ENCODE measurements at regions not wholly inside any gene's neighbourhood (a gene's known extent, or its start where the extent isn't known, plus 50 kb on each side); places are given as distances from the start of the nearest gene placed in this dataset.
"Not testable (repeated sequence)": the region's sequence is repeated elsewhere in the genome, so short reads cannot be mapped to it uniquely, and the experiment has no call there.

DNA sequence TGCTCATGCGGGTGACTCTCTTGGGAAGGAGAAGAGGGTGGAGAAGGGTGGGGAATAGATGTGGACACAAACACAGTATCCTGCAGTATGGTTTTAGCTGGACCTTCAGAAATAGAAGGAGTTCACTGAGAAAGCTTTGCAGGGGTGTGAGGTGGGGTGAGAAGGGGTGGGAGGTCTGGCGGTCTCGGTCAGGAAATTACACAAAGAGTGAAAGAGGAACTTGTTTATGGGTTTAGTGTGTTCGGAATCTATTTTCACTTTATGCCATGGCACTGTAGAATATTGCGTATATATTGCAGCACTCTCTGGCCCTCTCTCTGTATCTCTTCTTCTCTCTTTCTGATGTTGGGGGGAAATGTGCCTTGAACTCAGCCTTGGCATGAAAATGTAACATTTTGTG is 148.2 kb upstream of the GOT2 start:
- Histone ChIP-seq H2AFZ (no peak overlapping the region), H3K79me2 (no peaks in the 10 kb centered on the region), H3K27ac (no peak overlapping the region), H3K9me2 (replicated peaks; ENCODE audit: insufficient read depth) (no peaks in the 10 kb centered on the region), H3K27me3 (no peaks in the 10 kb centered on the region), H3K4me3 (no peak overlapping the region), H4K20me1 (ENCODE audit: insufficient read depth, poor library complexity, severe bottlenecking) (no peaks in the 10 kb centered on the region), H3K4me1 (ENCODE audit: insufficient read depth) (no peaks in the 10 kb centered on the region), H3K9me3 (ENCODE audit: low read depth) (no peaks in the 10 kb centered on the region), H3K4me2 (no peak overlapping the region), H3K36me3 (replicated peaks; ENCODE audit: insufficient read depth, low read depth) (no peaks in the 10 kb centered on the region)
- no peak for DNase-seq (ENCODE audit: low spot score)
- TF ChIP-seq EZH2phosphoT487 (IDR thresholded peaks at IDR 0.05; ENCODE audit: low read depth, severe bottlenecking, unreplicated experiment) = no peak
- TF ChIP-seq, protein P1, sequence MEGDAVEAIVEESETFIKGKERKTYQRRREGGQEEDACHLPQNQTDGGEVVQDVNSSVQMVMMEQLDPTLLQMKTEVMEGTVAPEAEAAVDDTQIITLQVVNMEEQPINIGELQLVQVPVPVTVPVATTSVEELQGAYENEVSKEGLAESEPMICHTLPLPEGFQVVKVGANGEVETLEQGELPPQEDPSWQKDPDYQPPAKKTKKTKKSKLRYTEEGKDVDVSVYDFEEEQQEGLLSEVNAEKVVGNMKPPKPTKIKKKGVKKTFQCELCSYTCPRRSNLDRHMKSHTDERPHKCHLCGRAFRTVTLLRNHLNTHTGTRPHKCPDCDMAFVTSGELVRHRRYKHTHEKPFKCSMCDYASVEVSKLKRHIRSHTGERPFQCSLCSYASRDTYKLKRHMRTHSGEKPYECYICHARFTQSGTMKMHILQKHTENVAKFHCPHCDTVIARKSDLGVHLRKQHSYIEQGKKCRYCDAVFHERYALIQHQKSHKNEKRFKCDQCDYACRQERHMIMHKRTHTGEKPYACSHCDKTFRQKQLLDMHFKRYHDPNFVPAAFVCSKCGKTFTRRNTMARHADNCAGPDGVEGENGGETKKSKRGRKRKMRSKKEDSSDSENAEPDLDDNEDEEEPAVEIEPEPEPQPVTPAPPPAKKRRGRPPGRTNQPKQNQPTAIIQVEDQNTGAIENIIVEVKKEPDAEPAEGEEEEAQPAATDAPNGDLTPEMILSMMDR (IDR thresholded peaks at IDR 0.05; ENCODE audit: poor library complexity) = no peak
- TF ChIP-seq EZH2 (IDR thresholded peaks at IDR 0.05; ENCODE audit: borderline replicate concordance) = no peak
- WGBS (ENCODE audit: low lambda C conversion rate, missing lambda C conversion rate) = 96% methylated on average over 5 of the region's 5 CpGs

- not testable (repeated sequence) for H3K4me2 ChIP-seq; H3K36me3 ChIP-seq (replicated peaks; ENCODE audit: insufficient read depth, low read depth); H3K27ac ChIP-seq; H3K79me2 ChIP-seq; H3K4me3 ChIP-seq; H2AFZ ChIP-seq; H4K20me1 ChIP-seq (ENCODE audit: insufficient read depth, poor library complexity, severe bottlenecking); H3K4me1 ChIP-seq (ENCODE audit: insufficient read depth); H3K27me3 ChIP-seq; DNase-seq (ENCODE audit: low spot score); H3K9me3 ChIP-seq (ENCODE audit: low read depth); H3K9me2 ChIP-seq (replicated peaks; ENCODE audit: insufficient read depth)
- 94% methylated on average over 11 of the region's 11 CpGs for WGBS (ENCODE audit: low lambda C conversion rate, missing lambda C conversion rate)
Measured at GRCh38 chr16:58878641-58879040, 144.5 kb upstream of the GOT2 start.

- H4K20me1 ChIP-seq (ENCODE audit: insufficient read depth, poor library complexity, severe bottlenecking) = no peaks in the 10 kb centered on the region
- H3K4me1 ChIP-seq (ENCODE audit: insufficient read depth) = no peaks in the 10 kb centered on the region
- H3K9me2 ChIP-seq (replicated peaks; ENCODE audit: insufficient read depth) = no peaks in the 10 kb centered on the region
- no peaks in the 10 kb centered on the region for H3K27me3 ChIP-seq
- no peaks in the 10 kb centered on the region for H3K9me3 ChIP-seq (ENCODE audit: low read depth)
- H3K36me3 ChIP-seq (replicated peaks; ENCODE audit: insufficient read depth, low read depth) = no peaks in the 10 kb centered on the region
- DNase-seq (ENCODE audit: low spot score) = no peak
- no peak overlapping the region for H3K4me3 ChIP-seq
- no peak overlapping the region for H2AFZ ChIP-seq
- no peak overlapping the region for H3K4me2 ChIP-seq
- 54% methylated on average over 3 of the region's 3 CpGs for WGBS (ENCODE audit: low lambda C conversion rate, missing lambda C conversion rate)
- no peaks in the 10 kb centered on the region for H3K79me2 ChIP-seq
- TF ChIP-seq EZH2phosphoT487 (IDR thresholded peaks at IDR 0.05; ENCODE audit: low read depth, severe bottlenecking, unreplicated experiment) (no peak), EZH2 (IDR thresholded peaks at IDR 0.05; ENCODE audit: borderline replicate concordance) (no peak)
- TF ChIP-seq, protein P1 (IDR thresholded peaks at IDR 0.05; ENCODE audit: poor library complexity) = no peak
- H3K27ac ChIP-seq = no peak overlapping the region
Measured at GRCh38 chr16:58866935-58867334, 132.8 kb upstream of the GOT2 start.

- WGBS (ENCODE audit: low lambda C conversion rate, missing lambda C conversion rate) = 64% methylated on average over 1 of the region's 1 CpG
- H3K36me3 ChIP-seq (replicated peaks; ENCODE audit: insufficient read depth, low read depth) = no peaks in the 10 kb centered on the region
- no peak overlapping the region for H3K27ac ChIP-seq
Measured at GRCh38 chr16:58863761-58864160, 129.6 kb upstream of the GOT2 start.

More at GRCh38 chr16:58863761-58864160, 129.6 kb upstream of the GOT2 start:
- Histone ChIP-seq H2AFZ (no peak overlapping the region), H3K4me2 (no peak overlapping the region), H3K9me3 (ENCODE audit: low read depth) (no peaks in the 10 kb centered on the region), H3K9me2 (replicated peaks; ENCODE audit: insufficient read depth) (no peaks in the 10 kb centered on the region), H3K4me3 (no peak overlapping the region), H3K4me1 (ENCODE audit: insufficient read depth) (no peaks in the 10 kb centered on the region), H3K27me3 (no peaks in the 10 kb centered on the region), H4K20me1 (ENCODE audit: insufficient read depth, poor library complexity, severe bottlenecking) (no peaks in the 10 kb centered on the region), H3K79me2 (no peaks in the 10 kb centered on the region)
- no peak for DNase-seq (ENCODE audit: low spot score)
- TF ChIP-seq, protein P1 (IDR thresholded peaks at IDR 0.05; ENCODE audit: poor library complexity) = no peak
- no peak for TF ChIP-seq EZH2phosphoT487 (IDR thresholded peaks at IDR 0.05; ENCODE audit: low read depth, severe bottlenecking, unreplicated experiment)
- TF ChIP-seq EZH2 (IDR thresholded peaks at IDR 0.05; ENCODE audit: borderline replicate concordance) = no peak

All from hepatocyte (in vitro differentiated cells).